Gastroesophageal sphincter (tissue), 4 donors: ENCODE measurements at regions not wholly inside any gene's neighbourhood (a gene's known extent, or its start where the extent isn't known, plus 50 kb on each side); places are given as distances from the start of the nearest gene placed in this dataset.
"Not testable (repeated sequence)": the region's sequence is repeated elsewhere in the genome, so short reads cannot be mapped to it uniquely, and the experiment has no call there.

Experiments used
- ATAC-seq: fragments of 150-250 bp; one replicate; pipeline ENCODE4 v1.9.1; 2016; ENCODE audit warnings: mild to moderate bottlenecking, moderate library complexity
- H3K27ac ChIP-seq, 4 donors: fragments of 200-600 bp; sonication (generic) in 3 of 4; 1 replicate in 3 of 4; 2 replicates in 1 of 4; pipeline ENCODE4 v1.5.1; 2016 to 2019
- H3K27me3 ChIP-seq: fragments of 200-600 bp; sonication (generic); one replicate; pipeline ENCODE4 v1.5.1; 2019
- H3K36me3 ChIP-seq, 2 donors: fragments of 200-600 bp; sonication (generic); one replicate each; pipeline ENCODE4 v1.5.1; 2019; ENCODE audit warnings: control low read depth in 1 of 2
- H3K4me1 ChIP-seq, 3 donors: fragments of 200-600 bp; sonication (generic); 1 replicate in 2 of 3; 2 replicates in 1 of 3; pipeline ENCODE4 v1.5.1; 2016 to 2019; ENCODE audit warnings: control low read depth in 2 of 3
- H3K4me3 ChIP-seq, 2 donors: fragments of 200-600 bp; sonication (generic); one replicate each; pipeline ENCODE4 v1.5.1; 2019; ENCODE audit warnings: mild to moderate bottlenecking in 1 of 2, moderate library complexity in 1 of 2
- H3K9me3 ChIP-seq, 3 donors: fragments of 200-600 bp; sonication (generic); one replicate each; pipeline ENCODE4 v1.5.1; 2017 to 2019; ENCODE audit warnings: control low read depth in 2 of 3
- EP300 ChIP-seq: sonication (generic); formaldehyde crosslinking; IDR thresholded peaks from one replicate; pipeline ENCODE4 v1.6.1; 2017; ENCODE audit warnings: antibody characterized with exemption, mild to moderate bottlenecking
- POLR2A ChIP-seq, 2 donors: fragments of 450-650 bp; IDR thresholded peaks; one replicate each; pipeline ENCODE4 v1.6.1; 2017; ENCODE audit warnings: antibody characterized with exemption in 2 of 2, mild to moderate bottlenecking in 2 of 2, moderate library complexity in 1 of 2
- POLR2AphosphoS5 ChIP-seq: sonication (generic); formaldehyde crosslinking; IDR thresholded peaks from one replicate; pipeline ENCODE4 v1.6.1; 2017; ENCODE audit warnings: antibody characterized with exemption
- WGBS, 2 donors: methylation state at CpG; one replicate each; pipeline ENCODE4 v1.1.5; 2018; ENCODE audit warnings: low coverage in 1 of 2; 5-methylcytosine and 5-hydroxymethylcytosine counted together
- TF ChIP-seq, protein P1 (sequence below), 4 experiments: fragments of 200-600 bp in 2 of 4; fragments of 450-650 bp in 2 of 4; sonication (generic) in 1 of 4; IDR thresholded peaks; one replicate each; pipeline ENCODE4 v1.5.1; 2017 to 2019; ENCODE audit warnings: antibody characterized with exemption in 4 of 4, mild to moderate bottlenecking in 2 of 4, moderate library complexity in 2 of 4

DNA sequence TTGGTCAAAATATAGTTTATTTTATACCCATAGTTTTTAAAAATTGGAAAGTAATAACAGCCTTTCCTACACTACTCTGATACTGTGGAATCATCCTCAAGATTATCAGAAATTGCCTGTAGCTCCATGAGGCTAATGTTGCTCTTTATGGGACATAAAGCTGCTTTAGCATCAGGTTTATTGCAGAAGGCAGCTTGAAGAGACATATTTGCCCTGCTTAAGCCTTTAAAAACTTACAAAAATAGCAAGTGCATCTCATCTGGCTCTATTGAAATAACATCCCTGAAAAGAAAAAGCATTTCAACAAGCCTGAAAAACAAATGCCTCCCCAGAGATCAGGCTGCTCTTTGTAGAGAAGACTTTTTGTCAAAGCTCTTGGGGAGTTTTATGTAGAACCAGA is 142.9 kb upstream of the MON1B start:
- Histone ChIP-seq H3K4me3 (no peak overlapping the region), H3K27me3 (no peaks in the 10 kb centered on the region), H3K27ac (no peak overlapping the region), H3K36me3 (no peaks in the 10 kb centered on the region), H3K4me1 (no peaks in the 10 kb centered on the region), H3K9me3 (no peaks in the 10 kb centered on the region)
- TF ChIP-seq POLR2AphosphoS5 (no peak), EP300 (no peak), POLR2A (IDR thresholded peaks at IDR 0.05) (no peak)
- TF ChIP-seq, protein P1, sequence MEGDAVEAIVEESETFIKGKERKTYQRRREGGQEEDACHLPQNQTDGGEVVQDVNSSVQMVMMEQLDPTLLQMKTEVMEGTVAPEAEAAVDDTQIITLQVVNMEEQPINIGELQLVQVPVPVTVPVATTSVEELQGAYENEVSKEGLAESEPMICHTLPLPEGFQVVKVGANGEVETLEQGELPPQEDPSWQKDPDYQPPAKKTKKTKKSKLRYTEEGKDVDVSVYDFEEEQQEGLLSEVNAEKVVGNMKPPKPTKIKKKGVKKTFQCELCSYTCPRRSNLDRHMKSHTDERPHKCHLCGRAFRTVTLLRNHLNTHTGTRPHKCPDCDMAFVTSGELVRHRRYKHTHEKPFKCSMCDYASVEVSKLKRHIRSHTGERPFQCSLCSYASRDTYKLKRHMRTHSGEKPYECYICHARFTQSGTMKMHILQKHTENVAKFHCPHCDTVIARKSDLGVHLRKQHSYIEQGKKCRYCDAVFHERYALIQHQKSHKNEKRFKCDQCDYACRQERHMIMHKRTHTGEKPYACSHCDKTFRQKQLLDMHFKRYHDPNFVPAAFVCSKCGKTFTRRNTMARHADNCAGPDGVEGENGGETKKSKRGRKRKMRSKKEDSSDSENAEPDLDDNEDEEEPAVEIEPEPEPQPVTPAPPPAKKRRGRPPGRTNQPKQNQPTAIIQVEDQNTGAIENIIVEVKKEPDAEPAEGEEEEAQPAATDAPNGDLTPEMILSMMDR (IDR thresholded peaks at IDR 0.05): no peak
- no peak for ATAC-seq

DNA sequence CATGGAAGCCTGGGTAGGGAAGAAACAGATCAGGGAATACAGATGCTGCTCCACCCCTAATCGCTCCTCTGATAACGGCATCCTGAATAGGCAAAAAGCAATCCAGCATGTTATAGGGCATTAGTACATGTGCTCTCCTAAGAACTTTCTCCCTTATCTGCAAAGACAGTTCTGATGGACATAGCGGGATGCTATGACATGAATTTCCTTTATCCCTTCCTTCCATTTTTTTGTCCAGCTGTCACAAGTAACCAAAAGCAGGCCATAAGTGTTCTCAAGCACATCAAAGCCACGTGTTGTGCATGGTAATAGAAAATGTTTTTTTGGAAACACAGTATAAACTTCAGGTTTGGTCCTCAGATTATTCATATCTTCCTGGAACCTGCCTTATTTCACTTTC is 141.4 kb upstream of the MON1B start:
- 75 to 78% methylated on average over 2 to 3 of the region's 4 CpGs for WGBS, 2 donors
- H3K27me3 ChIP-seq: no peaks in the 10 kb centered on the region
- H3K27ac ChIP-seq: no peak overlapping the region
- TF ChIP-seq EP300 (no peak), POLR2AphosphoS5 (no peak), POLR2A (IDR thresholded peaks at IDR 0.05) (no peak)
- TF ChIP-seq, protein P1 (IDR thresholded peaks at IDR 0.05): no peak
- no peaks in the 10 kb centered on the region for H3K9me3 ChIP-seq
- no peaks in the 10 kb centered on the region for H3K4me1 ChIP-seq
- no peak overlapping the region for H3K4me3 ChIP-seq
- H3K36me3 ChIP-seq: no peaks in the 10 kb centered on the region
- no peak for ATAC-seq

DNA sequence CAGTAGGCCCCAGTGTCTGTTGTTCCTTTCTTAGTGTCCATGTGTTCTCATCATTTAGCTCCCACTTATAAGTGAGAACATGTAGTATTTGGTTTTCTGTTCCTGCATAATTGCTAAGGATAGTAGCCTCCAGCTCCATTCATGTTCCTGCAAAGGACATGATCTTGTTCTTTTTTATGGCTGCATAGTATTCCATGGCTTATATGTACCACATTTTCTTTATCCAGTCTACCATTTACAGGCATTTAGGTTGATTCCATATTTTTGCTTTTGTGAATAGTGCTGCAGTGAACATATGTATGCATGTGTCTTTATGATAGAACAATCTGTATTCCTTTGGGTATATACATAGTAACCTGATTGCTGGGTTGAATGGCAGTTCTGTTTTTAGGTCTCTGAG is 134.4 kb upstream of the MON1B start:
- not testable (repeated sequence) for ATAC-seq, H3K4me1 ChIP-seq, H3K27me3 ChIP-seq, H3K9me3 ChIP-seq, H3K36me3 ChIP-seq, H3K27ac ChIP-seq, H3K4me3 ChIP-seq

DNA sequence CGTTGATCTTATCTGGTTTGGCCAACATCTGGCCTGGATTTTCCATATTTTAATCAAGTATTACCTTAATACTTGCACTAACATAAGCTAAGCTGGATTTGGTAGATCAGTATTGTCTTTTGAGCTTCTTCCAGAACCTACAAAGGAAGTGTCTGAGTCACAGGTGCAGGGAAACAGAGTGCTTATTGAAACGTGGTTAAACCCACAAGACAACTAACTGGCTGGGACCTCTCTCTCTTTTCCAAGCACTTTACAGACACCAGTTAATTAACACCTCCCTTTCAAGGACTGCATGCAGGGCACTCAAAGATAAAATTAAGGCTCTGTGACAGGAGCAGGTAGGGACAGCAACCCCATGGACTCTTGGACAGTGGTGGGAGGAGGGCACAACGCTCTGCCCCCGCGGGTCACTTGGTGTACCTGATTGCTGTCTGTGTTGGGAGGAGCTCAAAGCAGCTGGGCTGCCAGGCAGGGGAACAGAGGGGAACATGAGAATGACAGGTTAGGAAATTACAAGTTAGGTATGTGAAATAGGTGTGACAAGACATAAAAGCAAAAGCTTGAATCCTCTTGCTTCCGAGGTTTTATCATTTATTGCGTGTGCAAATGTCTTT is 133.7 kb upstream of the MON1B start:
- Histone ChIP-seq H3K36me3 (no peaks in the 10 kb centered on the region), H3K9me3 (peaks cover 0 to 5% (median 0%) of the 10 kb centered on the region in 3 donors), H3K27ac (no peak overlapping the region), H3K4me1 (no peaks in the 10 kb centered on the region), H3K27me3 (no peaks in the 10 kb centered on the region), H3K4me3 (no peak overlapping the region)
- ATAC-seq: no peak
- 64 to 68% methylated on average over 3 of the region's 7 CpGs for WGBS, 2 donors
- TF ChIP-seq POLR2AphosphoS5 (no peak), POLR2A (IDR thresholded peaks at IDR 0.05) (no peak), EP300 (no peak)
- TF ChIP-seq, protein P1 (IDR thresholded peaks at IDR 0.05): no peak

DNA sequence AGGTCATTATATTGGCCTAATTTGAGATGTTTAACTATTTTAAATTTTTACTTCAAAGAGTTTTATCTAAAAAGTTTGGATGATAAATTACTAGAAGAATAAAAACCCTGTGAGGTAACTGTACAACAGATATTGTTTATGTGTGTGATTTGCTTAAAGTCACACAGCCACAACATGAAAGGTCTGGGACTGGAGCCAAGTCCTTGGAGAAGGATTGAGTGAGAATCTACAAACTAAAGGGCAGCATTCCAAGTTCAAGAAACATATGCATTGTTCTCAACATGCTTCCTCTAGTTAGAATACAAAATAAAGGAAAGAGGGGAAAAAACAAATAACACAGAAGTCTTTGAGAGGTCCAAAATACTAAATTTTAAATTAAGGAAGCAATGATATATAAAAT is 131.5 kb upstream of the MON1B start:
- peaks cover 0 to 8% (median 0%) of the 10 kb centered on the region in 3 donors for H3K4me1 ChIP-seq
- no peak for ATAC-seq
- H3K4me3 ChIP-seq: no peak overlapping the region
- H3K27ac ChIP-seq: no peak overlapping the region
- no peaks in the 10 kb centered on the region for H3K36me3 ChIP-seq
- H3K27me3 ChIP-seq: no peaks in the 10 kb centered on the region
- no peak for TF ChIP-seq POLR2AphosphoS5
- no peak for TF ChIP-seq EP300
- no peak for TF ChIP-seq POLR2A (IDR thresholded peaks at IDR 0.05)
- TF ChIP-seq, protein P1 (IDR thresholded peaks at IDR 0.05): no peak
- H3K9me3 ChIP-seq: peaks cover 0 to 5% (median 0%) of the 10 kb centered on the region in 3 donors

DNA sequence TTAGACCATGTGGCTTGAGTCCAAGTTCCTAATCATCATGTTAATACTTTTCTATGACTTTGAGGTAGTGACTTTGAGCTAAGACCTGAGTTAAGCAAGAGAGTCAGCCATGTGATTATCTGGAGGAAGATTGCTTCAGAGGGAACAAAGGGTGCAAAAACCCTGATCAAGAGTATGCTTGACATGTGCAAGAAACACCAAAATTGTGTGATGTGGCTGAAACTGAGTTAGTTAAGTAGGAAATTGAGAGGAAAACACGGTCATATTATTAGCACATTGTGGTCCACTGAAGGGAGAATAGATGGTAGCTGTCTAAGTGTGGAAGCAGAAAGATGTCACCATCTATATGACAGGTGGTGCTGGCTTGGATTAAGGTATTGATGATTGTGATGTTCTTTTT is 130.4 kb upstream of the MON1B start:
- Histone ChIP-seq H3K4me3 (no peak overlapping the region), H3K9me3 (peaks cover 0 to 5% (median 0%) of the 10 kb centered on the region in 3 donors), H3K27me3 (no peaks in the 10 kb centered on the region), H3K4me1 (peaks cover 0 to 8% (median 0%) of the 10 kb centered on the region in 3 donors), H3K27ac (no peak overlapping the region), H3K36me3 (no peaks in the 10 kb centered on the region)
- ATAC-seq: no peak
- WGBS, 2 donors: 86 to 100% methylated on average over 1 of the region's 1 CpG
- TF ChIP-seq EP300 (no peak), POLR2A (IDR thresholded peaks at IDR 0.05) (no peak), POLR2AphosphoS5 (no peak)
- TF ChIP-seq, protein P1 (IDR thresholded peaks at IDR 0.05): no peak
